Activated CD4-positive, alpha-beta T cell treated with anti-CD3 and anti-CD28 coated beads, Interleukin-2, amount 50 U/mL, for 1 hour (primary cell): ENCODE measurements at regions not wholly inside any gene's neighbourhood (a gene's known extent, or its start where the extent isn't known, plus 50 kb on each side); places are given as distances from the start of the nearest gene placed in this dataset.
"Not testable (repeated sequence)": the region's sequence is repeated elsewhere in the genome, so short reads cannot be mapped to it uniquely, and the experiment has no call there.

Source experiments
- DNase-seq: peaks from one replicate; pipeline ENCODE4 v3.0.0-alpha.2; 2020

GRCh38 chr15:26066896-26067295, 203.8 kb upstream of the ATP10A start:
- no peak for DNase-seq

- no peak for DNase-seq
These were observed 202.6 kb upstream of the ATP10A start for GRCh38 chr15:26065723-26066122.

- no peak for DNase-seq
These were observed 198.1 kb upstream of the ATP10A start for GRCh38 chr15:26061248-26061647.

GRCh38 chr15:26056766-26057165, 193.6 kb upstream of the ATP10A start:
- DNase-seq = not testable (repeated sequence)

GRCh38 chr15:26051761-26052675, 188.9 kb upstream of the ATP10A start:
- DNase-seq = no peak

GRCh38 chr15:26050984-26051383, 187.9 kb upstream of the ATP10A start:
- DNase-seq = no peak

- no peak for DNase-seq
These were observed 187.0 kb upstream of the ATP10A start for GRCh38 chr15:26049900-26050657.

- DNase-seq = no peak
These were observed 185.5 kb upstream of the ATP10A start for GRCh38 chr15:26048669-26049068.

GRCh38 chr15:26045516-26045915, 182.4 kb upstream of the ATP10A start:
- no peak for DNase-seq

GRCh38 chr15:26043018-26043417, 179.9 kb upstream of the ATP10A start:
- DNase-seq = no peak

- DNase-seq = no peak
These were observed 175.6 kb upstream of the ATP10A start for GRCh38 chr15:26038693-26039092.

GRCh38 chr15:26037369-26037768, 174.2 kb upstream of the ATP10A start:
- DNase-seq = no peak

- no peak for DNase-seq
These were observed 170.4 kb upstream of the ATP10A start for GRCh38 chr15:26033493-26033892.

- DNase-seq = no peak
These were observed 169.2 kb upstream of the ATP10A start for GRCh38 chr15:26032162-26032846.

GRCh38 chr15:26029586-26029985, 166.5 kb upstream of the ATP10A start:
- not testable (repeated sequence) for DNase-seq

GRCh38 chr15:26029146-26029545, 166.0 kb upstream of the ATP10A start:
- DNase-seq = no peak

GRCh38 chr15:26028086-26028740, 165.1 kb upstream of the ATP10A start:
- DNase-seq = no peak

- DNase-seq = not testable (repeated sequence)
These were observed 163.5 kb upstream of the ATP10A start for GRCh38 chr15:26026671-26027070.

GRCh38 chr15:26024241-26024640, 161.1 kb upstream of the ATP10A start:
- no peak for DNase-seq

GRCh38 chr15:26023691-26024090, 160.6 kb upstream of the ATP10A start:
- DNase-seq = no peak

- no peak for DNase-seq
These were observed 160.1 kb upstream of the ATP10A start for GRCh38 chr15:26023231-26023630.

- DNase-seq = no peak
These were observed 157.7 kb upstream of the ATP10A start for GRCh38 chr15:26020871-26021270.

GRCh38 chr15:26017665-26018064, 154.5 kb upstream of the ATP10A start:
- no peak for DNase-seq
